ENCODE measurements at regions not wholly inside any gene's neighbourhood (a gene's known extent, or its start where the extent isn't known, plus 50 kb on each side); places are given as distances from the start of the nearest gene placed in this dataset.
A peak's percentile ranks its signal among the peaks of the same experiment; 100 is the strongest.

DNA sequence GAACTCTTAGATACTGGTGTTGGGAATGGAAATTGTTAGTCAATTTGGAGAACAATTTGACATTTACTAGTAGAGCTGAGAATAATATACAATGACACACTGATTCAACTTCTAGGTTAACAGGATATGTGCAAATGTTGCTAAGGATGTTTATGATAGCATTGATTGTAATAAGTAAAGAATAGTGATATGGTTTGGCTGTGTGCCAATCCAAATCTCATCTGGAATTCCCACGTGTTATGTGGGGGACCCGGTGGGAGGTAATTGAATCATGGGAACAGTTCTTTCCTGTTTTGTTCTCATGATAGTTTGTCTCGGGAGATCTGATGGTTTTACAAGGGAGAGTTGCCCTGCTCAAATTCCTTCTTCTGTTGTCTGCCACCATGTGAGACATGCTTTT, 302.4 kb upstream of the TMPRSS15 start:
- peak; percentile 79 for DNase-seq (ENCODE audit: low read depth, low spot score)
- no TSS peak for BruUV-seq (replicated peaks)
- dilution Hi-C loops (cut with MboI; ENCODE audit: extremely low pct_ligation_motif_present, low sequenced_read_pairs) (no loop called here), intact Hi-C loops (cut with micrococcal nuclease) (no loop called here)
- POLR2A ChIA-PET: no interaction called here
- CTCF ChIA-PET: no interaction called here
- no peak overlapping the region for H3K4me3 ChIP-seq (replicated peaks in 1 of 3; ENCODE audit: insufficient read depth in 1 of 3, low read depth in 1 of 3, low read length in 3 of 3)
- H3K9me1 ChIP-seq (replicated peaks; ENCODE audit: control insufficient read depth, extremely low read depth, insufficient read depth, low read length): no peaks in the 10 kb centered on the region
- no peak overlapping the region for H3K4me2 ChIP-seq (ENCODE audit: insufficient read depth, low read length)
- H2AFZ ChIP-seq (ENCODE audit: low read depth, low read length): no peak overlapping the region
- no peaks in the 10 kb centered on the region for H3K27me3 ChIP-seq (ENCODE audit: control insufficient read depth in 2 of 2, insufficient read depth in 2 of 2, low read length in 2 of 2)
- no peak for TF ChIP-seq MYC (IDR thresholded peaks at IDR 0.05; ENCODE audit: low read depth, low read length)
- peak; percentile 35 for TF ChIP-seq GATA2 (IDR thresholded peaks at IDR 0.05; ENCODE audit: insufficient read depth, insufficient read length, low read depth, low read length)
- no peaks in the 10 kb centered on the region for H3K9me3 ChIP-seq (replicated peaks; ENCODE audit: control insufficient read depth, insufficient read depth, low read length)
- H3K9ac ChIP-seq (replicated peaks; ENCODE audit: extremely low read depth, insufficient read depth, low read length): no peak overlapping the region
- H3K36me3 ChIP-seq (ENCODE audit: control insufficient read depth in 2 of 2, extremely low read depth in 1 of 2, insufficient read depth in 2 of 2, low read length in 2 of 2): no peaks in the 10 kb centered on the region
- H3K79me2 ChIP-seq (ENCODE audit: control insufficient read depth, insufficient read depth, low read length): no peaks in the 10 kb centered on the region
- H3K27ac ChIP-seq (ENCODE audit: insufficient read depth, low read depth, low read length): no peak overlapping the region
- no peaks in the 10 kb centered on the region for H4K20me1 ChIP-seq (replicated peaks; ENCODE audit: control insufficient read depth, extremely low read depth, insufficient read depth, low read length)
- no peak for FAIRE-seq
- no peaks in the 10 kb centered on the region for H3K4me1 ChIP-seq (ENCODE audit: control insufficient read depth, extremely low read depth, insufficient read depth, low read length)

DNA sequence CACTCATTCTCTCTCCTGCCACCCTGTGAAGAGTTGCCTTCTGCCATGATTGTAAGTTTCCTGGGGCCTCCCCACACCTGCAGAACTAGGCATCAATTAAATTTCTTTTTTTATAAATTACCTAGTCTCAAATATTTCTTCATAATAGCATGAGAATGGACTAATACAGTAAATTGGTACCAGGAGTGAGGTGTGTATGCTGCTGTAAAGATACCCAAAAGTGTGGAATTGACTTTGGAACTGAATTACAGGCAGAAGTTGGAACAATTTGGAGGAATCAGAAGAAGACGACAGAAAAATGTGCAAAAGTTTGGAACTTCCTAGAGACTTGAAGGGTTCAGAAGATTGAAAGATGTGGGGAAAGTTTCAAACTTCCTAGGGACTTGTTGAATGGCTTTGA, 308.1 kb upstream of the TMPRSS15 start:
- ChIA-PET CTCF (no interaction called here), POLR2A (no interaction called here)
- Histone ChIP-seq H3K4me3 (replicated peaks in 1 of 3; ENCODE audit: insufficient read depth in 1 of 3, low read depth in 1 of 3, low read length in 3 of 3) (no peak overlapping the region), H2AFZ (ENCODE audit: low read depth, low read length) (no peak overlapping the region), H3K27ac (ENCODE audit: insufficient read depth, low read depth, low read length) (no peak overlapping the region), H3K9me1 (replicated peaks; ENCODE audit: control insufficient read depth, extremely low read depth, insufficient read depth, low read length) (no peaks in the 10 kb centered on the region), H3K4me1 (ENCODE audit: control insufficient read depth, extremely low read depth, insufficient read depth, low read length) (peaks cover 2% of the 10 kb centered on the region), H3K4me2 (ENCODE audit: insufficient read depth, low read length) (no peak overlapping the region), H3K79me2 (ENCODE audit: control insufficient read depth, insufficient read depth, low read length) (no peaks in the 10 kb centered on the region), H3K9me3 (replicated peaks; ENCODE audit: control insufficient read depth, insufficient read depth, low read length) (no peaks in the 10 kb centered on the region), H3K27me3 (ENCODE audit: control insufficient read depth in 2 of 2, insufficient read depth in 2 of 2, low read length in 2 of 2) (no peaks in the 10 kb centered on the region), H3K9ac (replicated peaks; ENCODE audit: extremely low read depth, insufficient read depth, low read length) (no peak overlapping the region), H3K36me3 (ENCODE audit: control insufficient read depth in 2 of 2, extremely low read depth in 1 of 2, insufficient read depth in 2 of 2, low read length in 2 of 2) (no peaks in the 10 kb centered on the region), H4K20me1 (replicated peaks; ENCODE audit: control insufficient read depth, extremely low read depth, insufficient read depth, low read length) (no peaks in the 10 kb centered on the region)
- FAIRE-seq: no peak
- TF ChIP-seq GATA2 (IDR thresholded peaks at IDR 0.05; ENCODE audit: insufficient read depth, insufficient read length, low read depth, low read length) (no peak), FOS (IDR thresholded peaks at IDR 0.05; ENCODE audit: borderline replicate concordance, insufficient read depth, low read length) (no peak), MYC (IDR thresholded peaks at IDR 0.05; ENCODE audit: low read depth, low read length) (no peak), POLR2A (IDR thresholded peaks at IDR 0.05; ENCODE audit: low read depth, low read length) (no peak), POLR2AphosphoS5 (IDR thresholded peaks at IDR 0.05; ENCODE audit: insufficient read depth, low read depth, low read length) (no peak), EZH2 (IDR thresholded peaks at IDR 0.05; ENCODE audit: borderline replicate concordance, low read depth, low read length, severe bottlenecking) (no peak), JUN (IDR thresholded peaks at IDR 0.05; ENCODE audit: borderline replicate concordance, insufficient read depth, insufficient read length, low read depth) (no peak)
- TF ChIP-seq, protein P1, sequence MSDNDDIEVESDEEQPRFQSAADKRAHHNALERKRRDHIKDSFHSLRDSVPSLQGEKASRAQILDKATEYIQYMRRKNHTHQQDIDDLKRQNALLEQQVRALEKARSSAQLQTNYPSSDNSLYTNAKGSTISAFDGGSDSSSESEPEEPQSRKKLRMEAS (IDR thresholded peaks at IDR 0.05; ENCODE audit: insufficient read depth, insufficient read length): no peak
- TF ChIP-seq, protein P2, sequence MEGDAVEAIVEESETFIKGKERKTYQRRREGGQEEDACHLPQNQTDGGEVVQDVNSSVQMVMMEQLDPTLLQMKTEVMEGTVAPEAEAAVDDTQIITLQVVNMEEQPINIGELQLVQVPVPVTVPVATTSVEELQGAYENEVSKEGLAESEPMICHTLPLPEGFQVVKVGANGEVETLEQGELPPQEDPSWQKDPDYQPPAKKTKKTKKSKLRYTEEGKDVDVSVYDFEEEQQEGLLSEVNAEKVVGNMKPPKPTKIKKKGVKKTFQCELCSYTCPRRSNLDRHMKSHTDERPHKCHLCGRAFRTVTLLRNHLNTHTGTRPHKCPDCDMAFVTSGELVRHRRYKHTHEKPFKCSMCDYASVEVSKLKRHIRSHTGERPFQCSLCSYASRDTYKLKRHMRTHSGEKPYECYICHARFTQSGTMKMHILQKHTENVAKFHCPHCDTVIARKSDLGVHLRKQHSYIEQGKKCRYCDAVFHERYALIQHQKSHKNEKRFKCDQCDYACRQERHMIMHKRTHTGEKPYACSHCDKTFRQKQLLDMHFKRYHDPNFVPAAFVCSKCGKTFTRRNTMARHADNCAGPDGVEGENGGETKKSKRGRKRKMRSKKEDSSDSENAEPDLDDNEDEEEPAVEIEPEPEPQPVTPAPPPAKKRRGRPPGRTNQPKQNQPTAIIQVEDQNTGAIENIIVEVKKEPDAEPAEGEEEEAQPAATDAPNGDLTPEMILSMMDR (IDR thresholded peaks at IDR 0.05; ENCODE audit: extremely low read depth in 1 of 2, insufficient read depth in 1 of 2, low read depth in 1 of 2, low read length in 2 of 2): no peak
- DNase-seq (ENCODE audit: low read depth, low spot score): no peak
- BruUV-seq (replicated peaks): no TSS peak
- dilution Hi-C loops (cut with MboI; ENCODE audit: extremely low pct_ligation_motif_present, low sequenced_read_pairs): no loop called here
- intact Hi-C loops (cut with micrococcal nuclease): loop anchor here (10.0 kb wide), 1 partner anchor 187 kb away; no protein-coding TSS in a partner anchor

Data from endothelial cell of umbilical vein (primary cell).